HCT116 (cell line): ENCODE measurements at regions not wholly inside any gene's neighbourhood (a gene's known extent, or its start where the extent isn't known, plus 50 kb on each side); places are given as distances from the start of the nearest gene placed in this dataset.

ENCODE experiments used
- ATAC-seq: fragments of 200-7000 bp; cut with Tn5 transposase; 2 replicates; pipeline ENCODE4 v1.9.1; 2020; ENCODE audit warnings: mild to moderate bottlenecking, moderate library complexity
- BruUV-seq: library from RNA; stranded (reverse); fragments of 400-500 nt; replicated peaks from 2 replicates; lab custom pipeline; 2021; lab: Mats Ljungman, UMichigan
- CTCF ChIA-PET: fragments of 300-600 bp; sonication (Branson Sonifier 250); formaldehyde crosslinking; loops from one replicate; lab custom pipeline; 2021; ENCODE audit warnings: antibody characterized with exemption; lab: Charles Lee
- POLR2A ChIA-PET: fragments of 300-600, 350-600 bp; sonication (Branson Sonifier 250); formaldehyde crosslinking; loops from one replicate; lab custom pipeline; 2021; ENCODE audit warnings: antibody characterized with exemption; lab: Charles Lee
- RAD21 ChIA-PET, 2 experiments: fragments of 300-600 bp; sonication (Branson Sonifier 250); formaldehyde crosslinking; loops; one replicate each; lab custom pipeline; 2023; ENCODE audit warnings: low total read pairs in 2 of 2; ENCODE audit not compliant: uncharacterized antibody in 2 of 2, unreplicated experiment in 2 of 2, low non-redundant PET in 1 of 2; lab: Charles Lee
- DNase-seq: peaks from one replicate; pipeline ENCODE4 v3.0.0-alpha.2; 2010; ENCODE audit warnings: low read depth, low spot score
- H2AFZ ChIP-seq: fragments of 200-600 bp; shearing (Covaris generic), sonication (generic); 2 replicates; pipeline ENCODE4 v1.6.1; 2017; ENCODE audit warnings: low read depth, mixed run types, mixed read lengths, antibody characterized with exemption, low read length; ENCODE audit not compliant: poor library complexity, severe bottlenecking
- H3K27ac ChIP-seq: 2 replicates; pipeline ENCODE4 v1.5.1; 2012; ENCODE audit warnings: low read depth, low read length
- H3K27me3 ChIP-seq: fragments of 200-600 bp; sonication (generic); 2 replicates; pipeline ENCODE4 v1.6.1; 2016; ENCODE audit warnings: mixed run types, low read length, mixed read lengths; ENCODE audit not compliant: insufficient read depth
- H3K36me3 ChIP-seq, 2 experiments: fragments of 200-500 bp in 1 of 2; fragments of 200-600 bp in 1 of 2; sonication (Bioruptor generic) in 1 of 2; sonication (generic) in 1 of 2; 2 replicates each; pipeline versions ENCODE4 v1.5.1 to v1.6.1; 2014 to 2016; ENCODE audit warnings: low read length in 2 of 2, inconsistent platforms in 1 of 2, mixed read lengths in 1 of 2, mixed run types in 1 of 2; ENCODE audit not compliant: insufficient read depth in 2 of 2, control insufficient read depth in 1 of 2
- H3K4me1 ChIP-seq, 2 experiments: fragments of 200-600 bp in 1 of 2; sonication (generic) in 1 of 2; 2 replicates each; pipeline versions ENCODE4 v1.5.1 to v1.6.1; 2012 to 2017; ENCODE audit warnings: low read length in 2 of 2, inconsistent platforms in 1 of 2, mild to moderate bottlenecking in 1 of 2, mixed read lengths in 1 of 2, mixed run types in 1 of 2, moderate library complexity in 1 of 2; ENCODE audit not compliant: insufficient read depth in 2 of 2, control insufficient read depth in 1 of 2
- H3K4me2 ChIP-seq: fragments of 200-600 bp; sonication (generic); 2 replicates; pipeline ENCODE4 v1.6.1; 2017; ENCODE audit warnings: mixed run types, low read length, mixed read lengths
- H3K4me3 ChIP-seq, 2 experiments: fragments of 200-600 bp in 1 of 2; sonication (generic) in 1 of 2; replicated peaks in 1 of 2; 2 replicates each; pipeline ENCODE4 v1.5.1; 2011 to 2016; ENCODE audit warnings: low read length in 2 of 2, control low read depth in 1 of 2, low read depth in 1 of 2, mild to moderate bottlenecking in 1 of 2, mixed read lengths in 1 of 2, mixed run types in 1 of 2
- H3K79me2 ChIP-seq: fragments of 200-600 bp; sonication (generic); 2 replicates; pipeline ENCODE4 v1.6.1; 2017; ENCODE audit warnings: mild to moderate bottlenecking, mixed run types, low read length, moderate library complexity, mixed read lengths; ENCODE audit not compliant: insufficient read depth
- H3K9ac ChIP-seq: fragments of 200-600 bp; sonication (generic); 2 replicates; pipeline ENCODE4 v1.6.1; 2016; ENCODE audit warnings: low read length, mixed read lengths
- H3K9me2 ChIP-seq: fragments of 200-600 bp; sonication (generic), shearing (Covaris generic); 2 replicates; pipeline ENCODE4 v1.6.1; 2017; ENCODE audit warnings: mixed run types, mild to moderate bottlenecking, moderate library complexity; ENCODE audit not compliant: insufficient read depth
- H3K9me3 ChIP-seq, 2 experiments: fragments of 200-500 bp in 1 of 2; fragments of 200-600 bp in 1 of 2; sonication (Bioruptor generic) in 1 of 2; sonication (generic) in 1 of 2; 2 replicates each; pipeline ENCODE4 v1.6.1; 2014 to 2017; ENCODE audit warnings: low read length in 2 of 2, mixed read lengths in 2 of 2, inconsistent platforms in 1 of 2, low read depth in 1 of 2, mild to moderate bottlenecking in 1 of 2, mixed run types in 1 of 2, moderate library complexity in 1 of 2; ENCODE audit not compliant: control insufficient read depth in 1 of 2, insufficient read depth in 1 of 2
- H4K20me1 ChIP-seq: fragments of 200-600 bp; sonication (generic), shearing (Covaris generic); 2 replicates; pipeline ENCODE4 v1.6.1; 2017; ENCODE audit warnings: mixed run types, mild to moderate bottlenecking, moderate library complexity; ENCODE audit not compliant: insufficient read depth
- ATF3 ChIP-seq: IDR thresholded peaks from 2 replicates; pipeline ENCODE4 v1.6.1; 2012
- CBX3 ChIP-seq: IDR thresholded peaks from 2 replicates; pipeline ENCODE4 v1.6.1; 2012; ENCODE audit warnings: low read depth
- ELF1 ChIP-seq: IDR thresholded peaks from 2 replicates; pipeline ENCODE4 v1.6.1; 2012; ENCODE audit warnings: low read depth, borderline replicate concordance
- EZH2 ChIP-seq: fragments of 200-600 bp; sonication (generic); IDR thresholded peaks from 2 replicates; pipeline ENCODE4 v1.6.1; 2017; ENCODE audit warnings: antibody characterized with exemption, mixed run types
- EZH2phosphoT487 ChIP-seq: fragments of 200-600 bp; IDR thresholded peaks from 2 replicates; pipeline ENCODE4 v1.6.1; 2018; ENCODE audit warnings: antibody characterized with exemption, borderline replicate concordance
- FOSL1 ChIP-seq: IDR thresholded peaks from 2 replicates; pipeline ENCODE4 v1.6.1; 2012; ENCODE audit warnings: low read depth
- JUND ChIP-seq: IDR thresholded peaks from 2 replicates; pipeline ENCODE4 v1.6.1; 2012
- MAX ChIP-seq: IDR thresholded peaks from 2 replicates; pipeline ENCODE4 v1.6.1; 2012
- POLR2A ChIP-seq: IDR thresholded peaks from 2 replicates; pipeline ENCODE4 v1.7.0; 2011; ENCODE audit warnings: borderline replicate concordance; ENCODE audit not compliant: insufficient read depth, insufficient read length; ENCODE audit errors: extremely low read depth
- POLR2AphosphoS5 ChIP-seq: IDR thresholded peaks from 2 replicates; pipeline ENCODE4 v1.6.1; 2011; ENCODE audit warnings: mild to moderate bottlenecking, low read depth, low read length, moderate library complexity
- RAD21 ChIP-seq: IDR thresholded peaks from 2 replicates; pipeline ENCODE4 v1.6.1; 2012; ENCODE audit warnings: low read depth, mild to moderate bottlenecking
- REST ChIP-seq: IDR thresholded peaks from 2 replicates; pipeline ENCODE4 v1.6.1; 2012; ENCODE audit warnings: low read depth
- SIN3A ChIP-seq: IDR thresholded peaks from 2 replicates; pipeline ENCODE4 v1.6.1; 2012; ENCODE audit warnings: low read depth
- SRF ChIP-seq: IDR thresholded peaks from 2 replicates; pipeline ENCODE4 v1.6.1; 2012; ENCODE audit warnings: low read depth
- TCF7L2 ChIP-seq: IDR thresholded peaks from 2 replicates; pipeline ENCODE4 v1.7.0; 2011; ENCODE audit warnings: borderline replicate concordance, inconsistent platforms; ENCODE audit not compliant: insufficient read depth, insufficient read length; ENCODE audit errors: extremely low read depth
- YY1 ChIP-seq: IDR thresholded peaks from 2 replicates; pipeline ENCODE4 v1.6.1; 2011; ENCODE audit warnings: low read length, low read depth, moderate library complexity, mild to moderate bottlenecking; ENCODE audit not compliant: insufficient replicate concordance; ENCODE audit errors: extremely low read depth
- ZFX ChIP-seq: fragments of 450-650 bp; IDR thresholded peaks from 2 replicates; pipeline ENCODE4 v1.6.1; 2017
- ZNF274 ChIP-seq: fragments of 200-500 bp; sonication (Bioruptor generic); IDR thresholded peaks from 2 replicates; pipeline ENCODE4 v1.6.1; 2014; ENCODE audit warnings: mild to moderate bottlenecking, low read depth, low read length, inconsistent platforms
- intact Hi-C: fragments of 100-400 bp; cut with micrococcal nuclease; formaldehyde crosslinking; loops from 2 replicates; pipeline ENCODE4 v1.10.0; 2022

GRCh38 chr2:235126768-235127167, 175.0 kb downstream of the SH3BP4 start:
- Histone ChIP-seq H3K36me3 (no peaks in the 10 kb centered on the region), H3K27ac (no peak overlapping the region), H4K20me1 (no peaks in the 10 kb centered on the region), H3K9ac (no peak overlapping the region), H3K9me2 (no peaks in the 10 kb centered on the region), H3K4me1 (no peaks in the 10 kb centered on the region), H3K4me3 (no peak overlapping the region), H3K27me3 (no peaks in the 10 kb centered on the region), H3K9me3 (no peaks in the 10 kb centered on the region), H3K4me2 (no peak overlapping the region), H2AFZ (no peak overlapping the region), H3K79me2 (no peaks in the 10 kb centered on the region)
- BruUV-seq: no TSS peak
- TF ChIP-seq ZFX (no peak), FOSL1 (no peak), EZH2phosphoT487 (no peak), ELF1 (no peak), ATF3 (no peak), CBX3 (no peak), SRF (no peak), EZH2 (no peak), TCF7L2 (no peak), SIN3A (no peak), YY1 (no peak), REST (no peak), JUND (no peak), POLR2AphosphoS5 (no peak), MAX (no peak), ZNF274 (no peak), RAD21 (no peak), POLR2A (no peak)
- ATAC-seq (no peak), DNase-seq (no peak)
- POLR2A ChIA-PET: no interaction called here
- RAD21 ChIA-PET: no interaction called here
- CTCF ChIA-PET: interaction anchor here (2.9 kb wide), 1 partner anchor 10 kb away, joined by 11 read pairs; no protein-coding TSS in a partner anchor
- intact Hi-C loops: no loop called here
